Upper lobe of left lung (tissue), 4 donors: ENCODE measurements at regions not wholly inside any gene's neighbourhood (a gene's known extent, or its start where the extent isn't known, plus 50 kb on each side); places are given as distances from the start of the nearest gene placed in this dataset.
"Not testable (repeated sequence)": the region's sequence is repeated elsewhere in the genome, so short reads cannot be mapped to it uniquely, and the experiment has no call there.

Experiments
- CTCF ChIP-seq, 6 experiments: fragments of 450-650 bp in 4 of 6; fragments of 200-600 bp in 2 of 6; sonication (generic) in 2 of 6; IDR thresholded peaks; one replicate each; pipeline ENCODE4 v1.5.1; 2016 to 2019; ENCODE audit warnings: antibody characterized with exemption in 6 of 6
- POLR2A ChIP-seq, 4 donors: fragments of 450-650 bp; IDR thresholded peaks; one replicate each; pipeline ENCODE4 v1.5.1; 2016 to 2017; ENCODE audit warnings: antibody characterized with exemption in 4 of 4, mild to moderate bottlenecking in 2 of 4

GRCh38 chr22:25420114-25420441 is 144.4 kb upstream of the GRK3 start:
- TF ChIP-seq CTCF, POLR2A (IDR thresholded peaks at IDR 0.05): not testable (repeated sequence)
